ENCODE measurements at regions not wholly inside any gene's neighbourhood (a gene's known extent, or its start where the extent isn't known, plus 50 kb on each side); places are given as distances from the start of the nearest gene placed in this dataset.

DNA sequence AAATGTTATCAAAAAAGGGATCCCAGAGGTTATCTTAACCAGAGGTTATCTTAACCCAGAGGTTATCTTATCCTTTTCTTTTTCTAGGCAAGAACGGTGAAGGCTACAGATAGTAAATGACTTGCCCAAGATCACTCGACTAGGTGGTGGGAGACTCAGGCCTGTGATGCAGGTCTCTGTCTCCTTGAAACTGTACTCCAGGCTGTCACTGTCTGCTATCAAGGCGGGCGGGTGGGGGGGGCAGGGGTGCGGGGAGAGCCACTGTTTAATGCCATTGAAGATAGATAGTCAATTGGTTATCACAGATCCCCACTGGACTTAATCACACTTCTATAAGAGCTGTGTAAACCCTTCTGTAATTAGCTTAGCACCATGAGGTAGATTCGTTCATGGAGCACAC is 315.9 kb upstream of the TCF4 start:
- no peaks in the 10 kb centered on the region for H3K9me3 ChIP-seq
- H3K27me3 Mint-ChIP-seq (ENCODE audit: insufficient read depth, unreplicated experiment), result no peaks in the 10 kb centered on the region
- CTCF ChIA-PET, result no interaction called here

DNA sequence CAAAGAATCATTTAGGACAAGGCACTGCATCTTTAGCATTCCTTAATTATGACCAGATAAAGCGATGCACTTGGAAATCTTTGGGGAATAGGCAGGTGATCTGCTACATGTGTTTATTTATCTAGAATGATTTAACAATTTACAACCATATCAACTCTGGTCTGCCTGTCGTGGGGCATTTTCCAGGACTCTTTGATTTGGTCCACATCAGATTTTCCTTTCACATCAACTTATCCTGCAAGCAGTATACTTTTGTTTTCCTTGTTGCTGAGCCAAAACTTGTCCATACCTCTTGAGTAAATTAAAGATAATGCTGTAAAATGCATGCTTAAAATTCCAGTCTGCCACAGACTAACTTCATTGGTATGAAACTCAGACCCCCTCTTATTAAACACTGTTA is 312.4 kb upstream of the TCF4 start:
- DNase-seq, result no peak
- intact Hi-C loops (cut with micrococcal nuclease; ENCODE audit: unreplicated experiment), result no loop called here
- H3K27me3 ChIP-seq (replicated peaks; ENCODE audit: control insufficient read depth, insufficient read depth, low read length), result no peaks in the 10 kb centered on the region
- peaks cover 7% of the 10 kb centered on the region for H3K4me1 ChIP-seq
- no peaks in the 10 kb centered on the region for H3K36me3 Mint-ChIP-seq (ENCODE audit: insufficient read depth, unreplicated experiment)
- BruUV-seq (replicated peaks), result no TSS peak
- ChIA-PET CTCF (no interaction called here), POLR2A (no interaction called here)
- H3K4me3 ChIP-seq (ENCODE audit: low read depth, low read length), result no peak overlapping the region
- H3K27me3 Mint-ChIP-seq (ENCODE audit: insufficient read depth, unreplicated experiment), result no peaks in the 10 kb centered on the region
- H3K9me3 Mint-ChIP-seq (ENCODE audit: unreplicated experiment), result no peaks in the 10 kb centered on the region
- no peaks in the 10 kb centered on the region for H3K36me3 ChIP-seq (ENCODE audit: control insufficient read depth, insufficient read depth, low read length)
- TF ChIP-seq, protein P1, sequence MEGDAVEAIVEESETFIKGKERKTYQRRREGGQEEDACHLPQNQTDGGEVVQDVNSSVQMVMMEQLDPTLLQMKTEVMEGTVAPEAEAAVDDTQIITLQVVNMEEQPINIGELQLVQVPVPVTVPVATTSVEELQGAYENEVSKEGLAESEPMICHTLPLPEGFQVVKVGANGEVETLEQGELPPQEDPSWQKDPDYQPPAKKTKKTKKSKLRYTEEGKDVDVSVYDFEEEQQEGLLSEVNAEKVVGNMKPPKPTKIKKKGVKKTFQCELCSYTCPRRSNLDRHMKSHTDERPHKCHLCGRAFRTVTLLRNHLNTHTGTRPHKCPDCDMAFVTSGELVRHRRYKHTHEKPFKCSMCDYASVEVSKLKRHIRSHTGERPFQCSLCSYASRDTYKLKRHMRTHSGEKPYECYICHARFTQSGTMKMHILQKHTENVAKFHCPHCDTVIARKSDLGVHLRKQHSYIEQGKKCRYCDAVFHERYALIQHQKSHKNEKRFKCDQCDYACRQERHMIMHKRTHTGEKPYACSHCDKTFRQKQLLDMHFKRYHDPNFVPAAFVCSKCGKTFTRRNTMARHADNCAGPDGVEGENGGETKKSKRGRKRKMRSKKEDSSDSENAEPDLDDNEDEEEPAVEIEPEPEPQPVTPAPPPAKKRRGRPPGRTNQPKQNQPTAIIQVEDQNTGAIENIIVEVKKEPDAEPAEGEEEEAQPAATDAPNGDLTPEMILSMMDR (IDR thresholded peaks at IDR 0.05; ENCODE audit: insufficient read depth in 1 of 2, low read depth in 1 of 2, low read length in 1 of 2, severe bottlenecking in 1 of 2, unreplicated experiment in 1 of 2), result no peak
- H3K4me1 Mint-ChIP-seq (ENCODE audit: low read depth, unreplicated experiment), result no peaks in the 10 kb centered on the region
- H3K4me3 Mint-ChIP-seq (ENCODE audit: unreplicated experiment), result no peak overlapping the region
- H3K9me3 ChIP-seq, result no peaks in the 10 kb centered on the region
- no peak overlapping the region for H3K27ac Mint-ChIP-seq (ENCODE audit: unreplicated experiment)

More for the DNA sequence above, 315.9 kb upstream of the TCF4 start:
- DNase-seq, result peak; percentile 25 to 45
- Mint-ChIP-seq H3K4me1 (ENCODE audit: low read depth, unreplicated experiment) (no peaks in the 10 kb centered on the region), H3K4me3 (ENCODE audit: unreplicated experiment) (no peak overlapping the region), H3K9me3 (ENCODE audit: unreplicated experiment) (no peaks in the 10 kb centered on the region), H3K36me3 (ENCODE audit: insufficient read depth, unreplicated experiment) (no peaks in the 10 kb centered on the region), H3K27ac (ENCODE audit: unreplicated experiment) (no peak overlapping the region)
- Histone ChIP-seq H3K27me3 (replicated peaks; ENCODE audit: control insufficient read depth, insufficient read depth, low read length) (no peaks in the 10 kb centered on the region), H3K4me3 (ENCODE audit: low read depth, low read length) (no peak overlapping the region), H3K36me3 (ENCODE audit: control insufficient read depth, insufficient read depth, low read length) (no peaks in the 10 kb centered on the region), H3K4me1 (peaks cover 7% of the 10 kb centered on the region)
- POLR2A ChIA-PET, result no interaction called here
- TF ChIP-seq, protein P1 (IDR thresholded peaks at IDR 0.05; ENCODE audit: insufficient read depth in 1 of 2, low read depth in 1 of 2, low read length in 1 of 2, severe bottlenecking in 1 of 2, unreplicated experiment in 1 of 2), result no peak
- intact Hi-C loops (cut with micrococcal nuclease; ENCODE audit: unreplicated experiment), result no loop called here
- no TSS peak for BruUV-seq (replicated peaks)

DNA sequence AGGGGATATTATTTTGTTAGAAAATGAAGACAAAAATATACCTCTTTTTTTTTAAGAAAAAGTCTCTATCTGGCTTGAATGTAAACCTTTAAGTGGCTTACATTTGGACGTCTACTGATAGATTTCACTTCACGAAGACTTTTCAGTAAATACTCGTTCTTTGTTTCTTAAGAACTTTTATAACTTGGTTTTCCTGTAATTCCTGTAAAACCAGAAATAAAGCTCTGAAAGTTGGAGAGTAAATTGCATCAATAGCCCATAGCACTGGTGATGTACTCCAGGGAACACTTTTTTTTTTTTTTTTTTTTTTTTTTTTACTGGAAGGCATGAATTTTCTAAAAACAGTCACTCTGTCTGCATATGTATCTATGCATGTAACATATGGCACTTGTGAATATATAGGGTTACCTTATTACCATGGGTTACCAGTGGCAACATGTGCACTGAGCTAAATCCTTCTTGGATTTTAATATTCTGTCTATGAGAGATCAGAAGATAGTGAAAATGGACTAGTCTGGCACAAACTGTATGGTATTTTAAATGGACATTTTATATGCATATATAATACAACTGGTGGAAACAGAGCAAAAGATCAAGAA is 309.2 kb upstream of the TCF4 start:
- Mint-ChIP-seq H3K4me3 (ENCODE audit: unreplicated experiment) (no peak overlapping the region), H3K4me1 (ENCODE audit: low read depth, unreplicated experiment) (no peaks in the 10 kb centered on the region), H3K27ac (ENCODE audit: unreplicated experiment) (no peak overlapping the region), H3K9me3 (ENCODE audit: unreplicated experiment) (no peaks in the 10 kb centered on the region), H3K27me3 (ENCODE audit: insufficient read depth, unreplicated experiment) (no peaks in the 10 kb centered on the region), H3K36me3 (ENCODE audit: insufficient read depth, unreplicated experiment) (no peaks in the 10 kb centered on the region)
- Histone ChIP-seq H3K36me3 (ENCODE audit: control insufficient read depth, insufficient read depth, low read length) (no peaks in the 10 kb centered on the region), H3K4me3 (ENCODE audit: low read depth, low read length) (no peak overlapping the region), H3K4me1 (no peaks in the 10 kb centered on the region; the same call in 1 of the 2 replicates), H3K27me3 (replicated peaks; ENCODE audit: control insufficient read depth, insufficient read depth, low read length) (no peaks in the 10 kb centered on the region), H3K9me3 (no peaks in the 10 kb centered on the region)
- CTCF ChIA-PET, result no interaction called here
- TF ChIP-seq, protein P1 (IDR thresholded peaks at IDR 0.05; ENCODE audit: insufficient read depth in 1 of 2, low read depth in 1 of 2, low read length in 1 of 2, severe bottlenecking in 1 of 2, unreplicated experiment in 1 of 2), result no peak
- DNase-seq, result no peak
- BruUV-seq (replicated peaks), result no TSS peak
- intact Hi-C loops (cut with micrococcal nuclease; ENCODE audit: unreplicated experiment), result no loop called here
- POLR2A ChIA-PET, result no interaction called here

All from Caco-2 (cell line).